PFSK-1 (cell line): ENCODE measurements at regions not wholly inside any gene's neighbourhood (a gene's known extent, or its start where the extent isn't known, plus 50 kb on each side); places are given as distances from the start of the nearest gene placed in this dataset.

Experiments
- FOXP2 ChIP-seq: optimal IDR thresholded peaks from 2 replicates; pipeline ENCODE3; 2011; ENCODE audit warnings: borderline replicate concordance, control low read depth, inconsistent platforms; ENCODE audit not compliant: insufficient read depth; ENCODE audit errors: extremely low read length, extremely low read depth
- POLR2AphosphoS5 ChIP-seq: IDR thresholded peaks from 2 replicates; pipeline ENCODE4 v1.6.1; 2012; ENCODE audit warnings: low read depth, mild to moderate bottlenecking, control low read depth, low read length, moderate library complexity
- REST ChIP-seq, 2 experiments: IDR thresholded peaks; 2 replicates each; pipeline versions ENCODE4 v1.6.1 to v1.8.0; 2011 to 2012; ENCODE audit warnings: low read depth in 2 of 2, low read length in 2 of 2, control low read depth in 1 of 2, inconsistent platforms in 1 of 2, mild to moderate bottlenecking in 1 of 2, moderate library complexity in 1 of 2; ENCODE audit not compliant: insufficient read depth in 1 of 2
- SIN3A ChIP-seq: IDR thresholded peaks from 2 replicates; pipeline ENCODE4 v1.6.1; 2012; ENCODE audit warnings: mild to moderate bottlenecking, low read length, moderate library complexity, borderline replicate concordance; ENCODE audit not compliant: insufficient read depth

DNA sequence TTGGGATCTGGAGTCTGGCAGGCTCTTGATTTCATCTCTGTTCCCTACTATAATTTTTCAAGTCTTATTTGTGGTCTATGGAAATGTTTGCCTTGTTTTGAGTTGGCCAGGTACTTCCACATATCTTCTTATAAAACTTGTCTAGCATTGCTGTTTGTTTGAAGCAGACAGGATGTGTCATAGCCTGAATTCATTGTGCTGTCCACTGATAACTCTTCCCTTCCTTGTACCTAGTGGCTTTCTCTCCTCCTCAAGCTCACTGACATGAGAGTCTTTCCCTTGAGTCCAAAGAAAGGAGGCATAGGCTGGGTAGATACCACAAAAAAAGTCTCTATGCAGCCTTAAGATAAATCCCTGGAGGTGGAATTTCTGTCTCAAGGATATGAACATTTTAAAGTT lies 59.2 kb upstream of the FAM241A start:
- TF ChIP-seq POLR2AphosphoS5 (no peak), REST (IDR thresholded peaks at IDR 0.05; ENCODE audit: insufficient read depth in 1 of 2, low read depth in 2 of 2, low read length in 2 of 2) (no peak), SIN3A (no peak), FOXP2 (no peak)
